A549 (cell line): ENCODE measurements at regions not wholly inside any gene's neighbourhood (a gene's known extent, or its start where the extent isn't known, plus 50 kb on each side); places are given as distances from the start of the nearest gene placed in this dataset.
"Not testable (repeated sequence)": the region's sequence is repeated elsewhere in the genome, so short reads cannot be mapped to it uniquely, and the experiment has no call there.

ENCODE experiments used
- CBX8 ChIP-seq: fragments of 200-600 bp; sonication (generic); IDR thresholded peaks from 2 replicates; pipeline ENCODE4 v1.6.1; 2016
- CTCF ChIP-seq: fragments of >200 bp; sonication (Bioruptor Twin); formaldehyde crosslinking; IDR thresholded peaks from 3 replicates; pipeline ENCODE4 v1.5.1; 2016
- EP300 ChIP-seq, 2 experiments: fragments of >200 bp; sonication (Bioruptor Twin); formaldehyde crosslinking; IDR thresholded peaks; 2 replicates in 1 of 2; 3 replicates in 1 of 2; pipeline ENCODE4 v1.6.1; 2016 to 2017
- MYC ChIP-seq: IDR thresholded peaks from 2 replicates; pipeline ENCODE4 v1.6.1; 2012; ENCODE audit warnings: mild to moderate bottlenecking, inconsistent platforms, low read length, improper control_type of control experiment, borderline replicate concordance
- POLR2A ChIP-seq: IDR thresholded peaks from 2 replicates; pipeline ENCODE4 v1.6.1; 2012; ENCODE audit warnings: mild to moderate bottlenecking, low read length
- ZFP36 ChIP-seq: fragments of 450-650 bp; IDR thresholded peaks from 2 replicates; pipeline ENCODE4 v1.6.1; 2014; ENCODE audit warnings: borderline replicate concordance; ENCODE audit not compliant: partially characterized antibody
- TF ChIP-seq, protein P1 (sequence below): fragments of 200-600 bp; sonication (generic); IDR thresholded peaks from 2 replicates; pipeline ENCODE4 v1.6.1; 2016; ENCODE audit warnings: antibody characterized with exemption, mild to moderate bottlenecking, moderate library complexity
- TF ChIP-seq, protein P2 (sequence below): IDR thresholded peaks from 2 replicates; pipeline ENCODE4 v1.6.1; 2012

GRCh38 chrX:24139-24538, 257.0 kb upstream of the PLCXD1 start:
- not testable (repeated sequence) for TF ChIP-seq CTCF; POLR2A; CBX8; ZFP36; EP300 (IDR thresholded peaks at IDR 0.05); MYC
- TF ChIP-seq, protein P1, sequence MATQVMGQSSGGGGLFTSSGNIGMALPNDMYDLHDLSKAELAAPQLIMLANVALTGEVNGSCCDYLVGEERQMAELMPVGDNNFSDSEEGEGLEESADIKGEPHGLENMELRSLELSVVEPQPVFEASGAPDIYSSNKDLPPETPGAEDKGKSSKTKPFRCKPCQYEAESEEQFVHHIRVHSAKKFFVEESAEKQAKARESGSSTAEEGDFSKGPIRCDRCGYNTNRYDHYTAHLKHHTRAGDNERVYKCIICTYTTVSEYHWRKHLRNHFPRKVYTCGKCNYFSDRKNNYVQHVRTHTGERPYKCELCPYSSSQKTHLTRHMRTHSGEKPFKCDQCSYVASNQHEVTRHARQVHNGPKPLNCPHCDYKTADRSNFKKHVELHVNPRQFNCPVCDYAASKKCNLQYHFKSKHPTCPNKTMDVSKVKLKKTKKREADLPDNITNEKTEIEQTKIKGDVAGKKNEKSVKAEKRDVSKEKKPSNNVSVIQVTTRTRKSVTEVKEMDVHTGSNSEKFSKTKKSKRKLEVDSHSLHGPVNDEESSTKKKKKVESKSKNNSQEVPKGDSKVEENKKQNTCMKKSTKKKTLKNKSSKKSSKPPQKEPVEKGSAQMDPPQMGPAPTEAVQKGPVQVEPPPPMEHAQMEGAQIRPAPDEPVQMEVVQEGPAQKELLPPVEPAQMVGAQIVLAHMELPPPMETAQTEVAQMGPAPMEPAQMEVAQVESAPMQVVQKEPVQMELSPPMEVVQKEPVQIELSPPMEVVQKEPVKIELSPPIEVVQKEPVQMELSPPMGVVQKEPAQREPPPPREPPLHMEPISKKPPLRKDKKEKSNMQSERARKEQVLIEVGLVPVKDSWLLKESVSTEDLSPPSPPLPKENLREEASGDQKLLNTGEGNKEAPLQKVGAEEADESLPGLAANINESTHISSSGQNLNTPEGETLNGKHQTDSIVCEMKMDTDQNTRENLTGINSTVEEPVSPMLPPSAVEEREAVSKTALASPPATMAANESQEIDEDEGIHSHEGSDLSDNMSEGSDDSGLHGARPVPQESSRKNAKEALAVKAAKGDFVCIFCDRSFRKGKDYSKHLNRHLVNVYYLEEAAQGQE: not testable (repeated sequence)
- TF ChIP-seq, protein P2, sequence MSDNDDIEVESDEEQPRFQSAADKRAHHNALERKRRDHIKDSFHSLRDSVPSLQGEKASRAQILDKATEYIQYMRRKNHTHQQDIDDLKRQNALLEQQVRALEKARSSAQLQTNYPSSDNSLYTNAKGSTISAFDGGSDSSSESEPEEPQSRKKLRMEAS: not testable (repeated sequence)
